Adrenal gland (tissue), 9 donors: ENCODE measurements at regions not wholly inside any gene's neighbourhood (a gene's known extent, or its start where the extent isn't known, plus 50 kb on each side); places are given as distances from the start of the nearest gene placed in this dataset.

Experiments used
- DNase-seq, 7 donors: peaks; one replicate each; pipeline ENCODE4 v3.0.0-alpha.2; 2019 to 2020
- H3K27ac ChIP-seq, 5 donors: fragments of 200-600 bp; sonication (generic) in 4 of 5; 1 replicate in 3 of 5; 2 replicates in 2 of 5; pipeline versions ENCODE4 v1.5.1 to v1.8.0; 2016 to 2020; ENCODE audit warnings: mild to moderate bottlenecking in 1 of 5
- H3K27me3 ChIP-seq: fragments of 200-600 bp; 2 replicates; pipeline ENCODE4 v1.8.0; 2021
- H3K36me3 ChIP-seq, 2 donors: fragments of 200-600 bp; replicated peaks in 1 of 2; 1 replicate in 1 of 2; 2 replicates in 1 of 2; pipeline versions ENCODE4 v1.5.1 to v1.8.0; 2018 to 2022
- H3K4me1 ChIP-seq, 2 donors: fragments of 200-600 bp; replicated peaks in 1 of 2; 1 replicate in 1 of 2; 2 replicates in 1 of 2; pipeline versions ENCODE4 v1.5.1 to v1.8.0; 2018 to 2021
- H3K4me3 ChIP-seq, 4 donors: fragments of 200-600 bp; sonication (generic) in 3 of 4; one replicate each; pipeline ENCODE4 v1.5.1; 2016 to 2018
- H3K9me3 ChIP-seq, 3 donors: fragments of 200-600 bp; sonication (generic) in 1 of 3; replicated peaks in 1 of 3; 1 replicate in 2 of 3; 2 replicates in 1 of 3; pipeline versions ENCODE4 v1.5.1 to v1.8.0; 2016 to 2021
- POLR2A ChIP-seq, 2 donors: fragments of 450-650 bp; IDR thresholded peaks; one replicate each; pipeline ENCODE4 v1.6.1; 2017; ENCODE audit warnings: antibody characterized with exemption in 2 of 2, mild to moderate bottlenecking in 2 of 2, moderate library complexity in 1 of 2
- WGBS, 4 donors: extraction: QIAGEN DNeasy Blood & Tissue Kit in 2 of 4; methylation state at CpG; one replicate each; pipeline versions ENCODE4 v1.1.5 to v1.1.7; 2013 to 2017; 5-methylcytosine and 5-hydroxymethylcytosine counted together
- intact Hi-C, 2 donors: fragments of 100-400 bp; cut with DNase I; formaldehyde crosslinking; loops; one replicate each; pipeline versions ENCODE4 v1.14.1 to v1.15.0; 2022 to 2023
- TF ChIP-seq, protein P1 (sequence below), 6 experiments: fragments of 450-650 bp in 4 of 6; fragments of 200-600 bp in 2 of 6; sonication (generic) in 1 of 6; IDR thresholded peaks; 1 replicate in 5 of 6; 2 replicates in 1 of 6; pipeline versions ENCODE4 v1.5.1 to v1.8.0; 2016 to 2021; ENCODE audit warnings: antibody characterized with exemption in 6 of 6, mild to moderate bottlenecking in 2 of 6, moderate library complexity in 1 of 6
- donor health status: healthy with polysubstance abuse.
- donor health status: Bipolar disorder and iron deficiency.
- donor health status: DM: yes; HTN: yes; CAD: no.
- donor health status: DM: no; HTN: no; CAD: no.
- donor health status: DM: no; HTN: no; CAD: no.

DNA sequence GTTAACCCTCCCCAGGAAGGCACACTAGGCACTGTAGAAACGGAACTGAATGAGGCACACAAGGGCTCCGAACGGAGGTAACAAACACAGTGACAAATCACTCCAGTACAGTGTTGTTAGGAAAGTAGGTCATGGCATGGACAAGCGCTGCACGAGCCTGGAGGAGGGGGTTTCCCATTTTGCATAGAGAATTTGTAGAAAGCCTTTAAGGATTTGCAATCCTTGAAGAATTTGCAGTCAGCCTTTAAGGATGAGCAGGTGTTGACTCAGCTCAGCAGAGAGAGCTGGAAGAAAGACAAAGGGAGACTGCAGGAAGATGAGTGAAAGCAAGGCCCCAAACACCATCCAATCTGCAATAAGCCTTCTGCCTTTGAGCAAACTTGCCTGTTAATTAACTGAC lies 51.1 kb upstream of the PPP1R3C start:
- Histone ChIP-seq H3K27me3 (no peaks in the 10 kb centered on the region), H3K4me3 (no peak overlapping the region), H3K36me3 (no peaks in the 10 kb centered on the region), H3K4me1 (peaks cover 0 to 11% of the 10 kb centered on the region in 2 donors), H3K9me3 (no peaks in the 10 kb centered on the region), H3K27ac (no peak overlapping the region)
- intact Hi-C loops, result no loop called here
- no peak for DNase-seq
- 21 to 32% (median 25%) methylated on average over 5 of the region's 5 CpGs for WGBS, 4 donors
- TF ChIP-seq POLR2A (IDR thresholded peaks at IDR 0.05), result no peak
- TF ChIP-seq, protein P1, sequence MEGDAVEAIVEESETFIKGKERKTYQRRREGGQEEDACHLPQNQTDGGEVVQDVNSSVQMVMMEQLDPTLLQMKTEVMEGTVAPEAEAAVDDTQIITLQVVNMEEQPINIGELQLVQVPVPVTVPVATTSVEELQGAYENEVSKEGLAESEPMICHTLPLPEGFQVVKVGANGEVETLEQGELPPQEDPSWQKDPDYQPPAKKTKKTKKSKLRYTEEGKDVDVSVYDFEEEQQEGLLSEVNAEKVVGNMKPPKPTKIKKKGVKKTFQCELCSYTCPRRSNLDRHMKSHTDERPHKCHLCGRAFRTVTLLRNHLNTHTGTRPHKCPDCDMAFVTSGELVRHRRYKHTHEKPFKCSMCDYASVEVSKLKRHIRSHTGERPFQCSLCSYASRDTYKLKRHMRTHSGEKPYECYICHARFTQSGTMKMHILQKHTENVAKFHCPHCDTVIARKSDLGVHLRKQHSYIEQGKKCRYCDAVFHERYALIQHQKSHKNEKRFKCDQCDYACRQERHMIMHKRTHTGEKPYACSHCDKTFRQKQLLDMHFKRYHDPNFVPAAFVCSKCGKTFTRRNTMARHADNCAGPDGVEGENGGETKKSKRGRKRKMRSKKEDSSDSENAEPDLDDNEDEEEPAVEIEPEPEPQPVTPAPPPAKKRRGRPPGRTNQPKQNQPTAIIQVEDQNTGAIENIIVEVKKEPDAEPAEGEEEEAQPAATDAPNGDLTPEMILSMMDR (IDR thresholded peaks at IDR 0.05), result no peak

DNA sequence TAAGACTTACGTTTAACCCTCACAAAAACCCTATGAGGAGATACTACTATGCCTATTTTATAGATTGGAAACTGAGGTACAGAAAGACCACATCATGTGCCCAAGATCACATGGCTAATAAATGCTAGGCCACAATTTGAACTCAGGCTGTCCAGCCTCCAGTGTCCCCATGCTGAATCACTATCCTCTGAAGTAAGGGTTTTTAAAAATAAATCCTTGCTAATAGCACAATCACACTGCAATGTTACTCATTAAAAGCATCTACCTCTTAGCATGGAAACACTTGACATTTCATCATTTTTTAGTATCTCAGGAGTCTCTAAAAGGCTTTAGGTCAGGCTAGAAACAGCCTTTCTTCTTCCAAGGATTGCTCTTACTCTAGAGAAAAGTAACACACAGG lies 50.0 kb upstream of the PPP1R3C start:
- H3K27ac ChIP-seq, result no peak overlapping the region
- 91 to 100% (median 99%) methylated on average over 1 of the region's 1 CpG for WGBS, 4 donors
- intact Hi-C loops, result no loop called here
- H3K9me3 ChIP-seq, result no peaks in the 10 kb centered on the region
- H3K27me3 ChIP-seq, result no peaks in the 10 kb centered on the region
- H3K4me1 ChIP-seq, result peaks cover 0 to 11% of the 10 kb centered on the region in 2 donors
- no peak for TF ChIP-seq POLR2A (IDR thresholded peaks at IDR 0.05)
- TF ChIP-seq, protein P1 (IDR thresholded peaks at IDR 0.05), result no peak
- no peaks in the 10 kb centered on the region for H3K36me3 ChIP-seq
- no peak overlapping the region for H3K4me3 ChIP-seq
- DNase-seq, result no peak
